ENCODE measurements at regions not wholly inside any gene's neighbourhood (a gene's known extent, or its start where the extent isn't known, plus 50 kb on each side); places are given as distances from the start of the nearest gene placed in this dataset.

- no peak for TF ChIP-seq CTCF (IDR thresholded peaks at IDR 0.05)
- no peak for TF ChIP-seq EZH2 (IDR thresholded peaks at IDR 0.05)
- no peak for TF ChIP-seq EZH2phosphoT487 (IDR thresholded peaks at IDR 0.05)
Observed at GRCh38 chr2:105473011-105473410, 74.2 kb upstream of the FHL2 start.
